ENCODE measurements at regions not wholly inside any gene's neighbourhood (a gene's known extent, or its start where the extent isn't known, plus 50 kb on each side); places are given as distances from the start of the nearest gene placed in this dataset.
"Not testable (repeated sequence)": the region's sequence is repeated elsewhere in the genome, so short reads cannot be mapped to it uniquely, and the experiment has no call there.

GRCh38 chr2:59770651-59771050 lies 782.8 kb downstream of the BCL11A start:
- no peak for DNase-seq

- no peak for DNase-seq
These were observed 791.5 kb downstream of the BCL11A start for GRCh38 chr2:59761966-59762365.

GRCh38 chr2:59756150-59756549 lies 797.3 kb downstream of the BCL11A start:
- no peak for DNase-seq

DNA sequence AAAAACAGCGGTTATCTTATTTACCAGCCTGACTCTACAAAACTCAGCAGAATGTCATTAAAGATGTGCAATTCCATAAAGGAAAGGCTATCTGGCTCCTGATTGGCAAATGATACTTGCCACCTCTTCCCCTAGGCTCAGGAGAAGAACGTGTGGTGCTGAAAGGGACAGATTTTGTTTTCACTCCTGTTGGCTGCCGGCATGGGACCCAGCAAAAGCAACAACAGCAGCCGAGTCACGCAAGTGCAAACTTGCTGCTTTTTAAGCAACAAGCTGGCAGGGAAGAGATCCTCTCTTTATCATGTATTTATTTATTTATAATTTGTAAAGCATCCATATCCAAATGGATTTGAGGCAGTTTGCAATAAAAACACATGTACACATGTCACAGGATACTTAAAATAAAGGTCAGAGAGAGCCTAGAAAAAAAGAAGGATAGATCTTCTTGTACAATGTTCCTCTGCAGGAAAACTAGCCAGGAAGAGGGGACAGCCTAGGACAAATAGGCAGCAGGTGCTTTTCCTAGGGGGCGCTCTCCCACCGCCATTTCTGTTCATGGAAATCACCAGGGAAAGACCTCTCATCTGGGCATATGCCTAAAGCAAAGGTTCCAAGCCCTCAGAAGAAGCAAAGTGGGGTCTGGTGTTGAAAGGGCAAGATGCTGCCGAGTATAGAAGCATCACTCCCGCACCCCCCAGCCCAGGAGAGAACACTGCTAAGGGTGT lies 799.3 kb downstream of the BCL11A start:
- DNase-seq, result no peak

- no peak for DNase-seq
These were observed 800.9 kb downstream of the BCL11A start for GRCh38 chr2:59752512-59752911.

DNA sequence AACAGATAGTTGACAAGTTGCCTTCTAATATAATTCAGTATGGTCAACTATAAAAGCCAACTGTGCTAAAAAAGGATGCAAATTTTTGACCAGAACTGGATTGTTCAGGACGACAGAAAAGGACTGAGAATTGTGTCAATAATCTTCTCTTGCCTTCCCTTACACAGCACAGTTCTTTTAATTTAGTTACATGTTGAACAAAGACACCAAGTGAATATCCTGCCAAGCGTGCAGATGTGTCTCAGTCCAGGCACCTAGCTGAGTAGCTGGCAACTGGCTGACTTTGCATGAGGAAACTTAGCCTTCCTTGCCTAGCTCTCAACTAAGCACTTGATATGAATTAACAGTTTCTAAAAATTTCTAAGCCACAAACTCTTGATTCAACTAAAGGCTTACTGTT lies 801.4 kb downstream of the BCL11A start:
- DNase-seq, result no peak

- DNase-seq, result not testable (repeated sequence)
These were observed 802.2 kb downstream of the BCL11A start for GRCh38 chr2:59751214-59751613.

GRCh38 chr2:59746291-59746690 lies 807.2 kb downstream of the BCL11A start:
- DNase-seq, result no peak

DNA sequence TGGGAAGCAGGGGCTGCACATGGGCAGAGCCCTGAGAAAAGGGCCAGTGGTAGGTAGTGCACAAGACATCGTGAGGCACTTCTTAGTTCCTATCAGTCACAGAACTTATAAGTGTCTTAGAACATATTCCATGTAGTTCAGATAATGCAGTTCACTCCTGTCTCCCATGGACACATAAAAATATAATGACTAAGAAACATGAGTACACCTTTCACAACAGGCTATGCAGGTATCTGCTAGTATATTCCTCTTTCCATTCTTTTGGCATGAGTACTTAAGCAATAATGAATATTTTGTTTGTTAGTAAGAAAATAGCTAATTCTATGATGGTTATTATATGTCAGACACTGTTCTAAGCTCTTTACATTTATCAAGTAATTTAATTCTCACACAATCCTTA lies 808.4 kb downstream of the BCL11A start:
- DNase-seq, result no peak

GRCh38 chr2:59744436-59744835 lies 809.0 kb downstream of the BCL11A start:
- no peak for DNase-seq

GRCh38 chr2:59741840-59742239 lies 811.6 kb downstream of the BCL11A start:
- DNase-seq, result no peak

DNA sequence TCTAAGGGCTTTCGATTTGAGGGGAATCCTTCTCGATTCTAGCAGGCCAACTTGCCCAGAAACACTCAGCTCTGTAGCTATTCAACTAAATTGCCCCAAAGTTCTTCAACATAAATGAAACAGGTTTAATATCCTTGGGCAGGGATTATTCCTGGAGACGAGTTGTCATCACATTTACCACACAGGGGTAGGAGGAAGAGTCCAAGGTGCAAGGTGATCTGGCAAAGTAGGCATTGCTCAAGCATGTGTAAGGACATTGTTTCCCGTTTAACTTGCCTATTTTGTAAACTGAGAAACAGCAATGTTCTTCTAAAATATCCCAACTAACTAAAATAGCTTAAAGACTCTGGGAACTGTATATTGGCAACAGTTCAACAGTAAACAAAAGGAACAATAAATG lies 814.3 kb downstream of the BCL11A start:
- no peak for DNase-seq

GRCh38 chr2:59737299-59737698 lies 816.2 kb downstream of the BCL11A start:
- DNase-seq, result no peak

GRCh38 chr2:59734743-59735142 lies 818.7 kb downstream of the BCL11A start:
- DNase-seq, result no peak

GRCh38 chr2:59733970-59734369 lies 819.5 kb downstream of the BCL11A start:
- DNase-seq, result no peak

DNA sequence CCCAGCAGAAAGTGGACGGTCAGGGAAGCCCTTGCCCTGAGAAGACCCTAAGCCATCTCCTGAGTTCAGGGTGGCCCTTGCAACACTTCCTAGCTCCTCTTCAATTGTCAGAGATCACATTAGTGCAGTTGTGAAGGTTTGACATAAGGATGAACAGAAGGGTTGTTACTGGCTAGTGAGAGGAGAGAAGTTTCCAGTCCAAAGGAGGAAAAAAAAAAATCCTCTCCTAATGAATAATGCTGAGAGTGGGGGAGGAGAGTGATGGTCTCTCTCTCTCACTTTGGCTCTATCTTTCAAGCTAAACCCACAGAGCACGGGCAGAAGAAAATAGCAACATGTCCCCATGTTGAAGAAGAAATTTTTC lies 819.9 kb downstream of the BCL11A start:
- no peak for DNase-seq

- no peak for DNase-seq
These were observed 820.4 kb downstream of the BCL11A start for GRCh38 chr2:59732871-59733566.

- DNase-seq, result no peak
These were observed 826.3 kb downstream of the BCL11A start for GRCh38 chr2:59727121-59727590.

- DNase-seq, result no peak
These were observed 827.0 kb downstream of the BCL11A start for GRCh38 chr2:59726228-59727120.

- DNase-seq, result no peak
These were observed 828.7 kb downstream of the BCL11A start for GRCh38 chr2:59724746-59725145.

DNA sequence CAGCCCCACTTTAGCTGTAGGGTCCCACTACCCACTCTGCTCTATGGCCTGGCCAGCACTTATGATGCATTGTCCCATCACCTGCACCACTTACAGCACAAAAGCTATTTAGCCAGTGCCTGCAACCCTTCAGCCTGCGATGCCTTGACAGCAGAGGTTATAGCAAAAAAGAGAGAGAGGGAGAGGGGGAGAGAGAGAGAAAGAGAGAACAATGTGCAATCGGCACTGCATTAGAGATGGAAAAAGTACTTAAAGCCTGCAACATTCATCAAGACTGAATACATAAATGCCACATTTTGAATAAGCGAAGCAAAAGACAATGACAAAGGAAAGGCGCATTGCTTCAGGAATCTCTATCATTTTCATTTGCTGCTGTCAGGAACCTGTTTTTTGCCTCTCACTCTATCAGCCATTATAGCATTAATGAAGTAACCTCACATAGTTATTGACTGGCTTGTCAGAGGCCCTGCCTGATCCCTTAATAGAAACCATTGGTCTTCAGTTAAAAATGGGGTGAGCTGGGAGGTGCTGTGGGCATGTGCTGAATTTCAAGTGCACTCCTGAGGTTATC lies 833.1 kb downstream of the BCL11A start:
- DNase-seq, result no peak

- no peak for DNase-seq
These were observed 839.9 kb downstream of the BCL11A start for GRCh38 chr2:59713577-59713976.

GRCh38 chr2:59711121-59711520 lies 842.3 kb downstream of the BCL11A start:
- DNase-seq, result no peak

Data from stimulated activated CD4-positive, alpha-beta T cell treated with anti-CD3 and anti-CD28 coated beads, Interleukin-4, amount 100 ng/mL, for 1 hour (primary cell).